HG03095 (cell line): ENCODE measurements at regions not wholly inside any gene's neighbourhood (a gene's known extent, or its start where the extent isn't known, plus 50 kb on each side); places are given as distances from the start of the nearest gene placed in this dataset.
"Not testable (repeated sequence)": the region's sequence is repeated elsewhere in the genome, so short reads cannot be mapped to it uniquely, and the experiment has no call there.

ENCODE experiments used
- ATAC-seq: cut with Tn5 transposase; IDR thresholded peaks from one replicate; pipeline ENCODE4 v1.9.1; 2021; ENCODE audit warnings: moderate library complexity; ENCODE audit not compliant: unreplicated experiment

DNA sequence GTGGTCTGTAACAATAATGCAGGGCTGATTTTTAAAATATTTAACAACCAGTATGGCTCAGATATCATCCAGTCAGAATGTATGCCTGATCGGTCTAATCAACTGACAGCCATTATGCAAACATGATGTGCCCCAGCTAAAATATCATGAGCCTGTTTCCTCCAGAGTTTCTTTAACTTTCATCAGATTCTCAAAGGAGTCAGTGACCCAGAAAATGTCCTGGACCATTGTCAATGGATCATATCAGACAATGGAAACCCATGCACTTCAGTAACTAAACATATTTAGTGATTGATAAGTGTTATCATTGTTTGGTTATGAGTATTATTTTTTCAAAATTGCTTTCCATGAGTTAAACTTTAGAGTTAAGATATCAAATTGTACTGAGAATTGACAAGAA lies 173.5 kb downstream of the LMBRD1 start:
- ATAC-seq: no peak

DNA sequence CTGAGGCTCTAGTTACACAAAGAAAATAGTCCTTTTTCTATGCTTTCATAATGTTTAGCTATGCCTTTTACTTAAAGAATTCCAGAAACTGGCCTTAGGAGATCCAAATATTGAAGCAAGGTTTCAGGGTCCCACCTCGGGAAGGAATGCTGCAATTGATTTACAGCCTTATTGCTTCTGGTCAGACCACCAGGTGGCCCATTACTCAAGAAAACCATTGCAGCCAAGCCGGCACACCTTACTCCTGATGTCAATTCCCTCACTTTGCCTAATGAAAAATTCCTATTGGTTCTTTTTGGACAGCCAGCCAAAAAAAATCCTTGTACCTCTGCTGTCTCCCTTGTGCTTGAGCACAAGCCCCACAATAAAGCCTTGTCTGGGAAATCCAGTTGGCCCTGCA lies 173.9 kb downstream of the LMBRD1 start:
- no peak for ATAC-seq

DNA sequence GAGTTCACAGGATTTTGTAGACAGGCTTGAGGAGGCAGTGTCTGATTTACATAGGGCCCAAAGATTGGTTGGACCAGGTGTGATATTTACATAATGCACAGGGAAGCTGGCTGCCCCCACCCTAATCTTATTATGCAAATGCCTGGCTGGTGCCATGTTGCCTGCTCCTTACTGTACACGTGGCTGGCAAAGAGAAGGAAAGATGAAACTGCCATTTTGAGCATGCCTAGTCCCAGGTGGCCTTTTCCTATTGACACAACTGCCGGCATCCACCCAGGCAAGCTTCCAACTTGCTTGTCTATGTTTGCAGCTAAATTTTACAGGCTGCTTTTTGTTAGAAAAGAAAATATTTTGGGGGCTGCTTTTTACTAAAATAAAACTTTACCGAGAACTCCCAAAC lies 174.6 kb downstream of the LMBRD1 start:
- no peak for ATAC-seq

DNA sequence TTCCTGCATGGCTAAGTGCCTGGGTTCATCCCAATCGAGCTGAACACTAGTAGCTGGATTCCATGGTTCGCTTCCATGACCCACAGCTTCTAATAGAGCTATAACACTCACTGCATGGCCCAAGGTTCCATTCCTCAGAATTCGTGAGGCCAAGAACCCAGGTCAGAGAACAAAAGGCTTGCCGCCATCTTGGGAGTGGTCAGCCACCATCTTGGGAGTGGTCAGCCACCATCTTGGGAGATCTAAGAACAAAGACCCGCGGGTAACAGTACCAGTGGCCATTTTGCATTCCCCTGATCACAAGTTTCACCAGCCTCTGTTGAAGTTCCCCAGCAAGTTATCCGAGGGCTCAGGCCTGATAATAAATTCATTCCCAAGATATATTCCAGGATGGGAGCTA lies 179.6 kb downstream of the LMBRD1 start:
- ATAC-seq: no peak

DNA sequence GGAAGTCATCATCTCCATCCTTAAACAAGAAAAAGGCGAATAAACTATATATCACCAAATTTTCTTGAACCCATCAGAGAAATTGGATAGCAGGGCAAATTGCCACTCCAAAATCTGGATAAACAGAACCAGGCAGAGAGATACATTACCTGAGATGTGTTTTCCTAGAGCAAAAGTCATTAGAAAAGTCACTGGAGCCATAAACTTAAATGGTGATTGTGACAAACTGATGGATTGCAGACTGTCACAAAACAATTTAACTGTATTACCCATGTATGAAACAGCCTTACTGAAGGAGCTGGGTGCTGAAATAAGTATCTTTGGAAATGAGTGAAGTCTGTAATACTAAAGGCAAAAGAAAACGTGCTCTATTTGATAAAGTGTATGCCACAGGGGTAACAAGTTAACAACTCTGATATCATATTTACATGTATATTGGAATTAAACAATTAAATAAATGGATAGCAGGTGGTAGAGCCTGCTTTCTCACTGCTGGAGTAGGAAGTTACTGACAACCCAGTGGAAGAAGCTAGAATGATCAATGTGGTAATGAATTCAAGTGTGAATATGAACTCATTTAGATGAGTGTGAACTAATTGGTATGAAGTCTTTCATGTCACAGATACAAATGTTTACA lies 186.9 kb downstream of the LMBRD1 start:
- ATAC-seq: no peak

DNA sequence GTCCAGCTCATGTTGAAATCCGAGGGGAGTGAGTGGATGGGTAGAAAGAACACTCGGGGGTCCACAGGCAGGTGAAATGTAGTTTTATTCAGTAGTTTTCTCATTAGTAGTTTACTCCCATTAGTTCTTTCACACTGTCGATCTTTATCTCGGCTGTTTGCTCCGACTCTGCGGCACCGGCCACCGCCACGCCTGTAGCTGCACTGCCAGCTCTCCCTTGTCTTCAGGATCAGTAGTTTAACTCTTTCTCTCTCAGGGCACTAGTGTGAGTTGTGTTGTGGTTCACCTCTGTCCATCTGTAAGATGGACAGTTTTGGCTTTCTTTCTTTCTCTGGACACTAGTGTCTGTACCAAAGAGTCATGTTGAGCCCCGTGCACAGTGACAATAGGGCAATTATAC lies 195.7 kb downstream of the LMBRD1 start:
- no peak for ATAC-seq

DNA sequence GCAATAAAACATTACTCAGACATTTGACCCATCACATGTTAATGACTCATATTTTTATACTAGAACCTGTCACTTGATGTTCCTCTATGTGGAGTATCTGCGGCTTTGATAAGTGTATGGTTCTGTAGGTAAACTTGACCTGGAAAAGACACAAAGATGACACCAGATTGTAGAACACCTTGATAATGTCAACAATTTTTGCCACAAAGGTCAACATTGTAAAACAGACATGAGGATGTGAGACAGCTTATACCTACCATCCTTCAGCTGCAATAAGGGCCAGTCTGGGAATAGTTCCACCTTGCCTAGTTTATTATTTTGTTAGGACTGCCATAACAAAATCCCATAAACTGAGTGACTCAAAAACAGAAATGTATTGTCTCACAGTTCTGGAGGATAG lies 202.4 kb downstream of the LMBRD1 start:
- ATAC-seq: no peak

DNA sequence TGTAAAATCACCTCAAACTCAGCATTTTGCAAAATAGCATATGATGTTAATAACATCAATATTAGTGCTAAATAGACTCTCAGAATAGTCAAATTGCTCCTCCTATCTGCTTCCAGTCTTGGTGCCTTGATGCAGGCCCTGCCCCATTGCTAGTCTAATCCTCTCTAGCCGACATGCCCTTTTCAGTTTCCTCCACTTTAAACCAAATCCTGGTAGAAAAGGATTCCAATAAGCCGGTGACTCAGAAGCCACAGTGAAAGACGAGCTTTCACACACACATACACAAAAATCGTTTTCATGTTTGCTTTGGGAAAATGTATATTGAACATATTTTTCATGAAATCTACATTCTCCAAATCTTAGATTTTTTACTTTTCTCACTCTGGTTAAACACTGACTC lies 203.1 kb downstream of the LMBRD1 start:
- ATAC-seq: no peak

DNA sequence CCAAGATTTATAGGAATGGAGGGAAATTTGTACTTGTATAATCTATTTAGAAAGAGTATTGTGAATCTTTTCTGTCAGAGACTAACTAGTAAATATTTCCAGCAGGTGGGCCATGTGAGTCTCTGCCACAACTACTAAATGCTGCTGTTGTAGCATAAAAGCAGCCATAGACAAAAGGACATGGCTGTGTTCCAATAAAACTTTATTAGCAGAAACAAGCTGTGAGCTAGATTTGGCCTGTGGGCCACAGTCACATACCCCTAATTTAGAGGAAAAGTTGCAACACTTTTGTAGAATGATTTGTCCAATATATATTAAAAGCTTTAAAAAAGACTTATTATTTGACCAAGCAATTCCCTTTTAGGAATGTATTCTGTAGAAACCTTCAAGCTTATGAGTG lies 207.2 kb downstream of the LMBRD1 start:
- no peak for ATAC-seq

DNA sequence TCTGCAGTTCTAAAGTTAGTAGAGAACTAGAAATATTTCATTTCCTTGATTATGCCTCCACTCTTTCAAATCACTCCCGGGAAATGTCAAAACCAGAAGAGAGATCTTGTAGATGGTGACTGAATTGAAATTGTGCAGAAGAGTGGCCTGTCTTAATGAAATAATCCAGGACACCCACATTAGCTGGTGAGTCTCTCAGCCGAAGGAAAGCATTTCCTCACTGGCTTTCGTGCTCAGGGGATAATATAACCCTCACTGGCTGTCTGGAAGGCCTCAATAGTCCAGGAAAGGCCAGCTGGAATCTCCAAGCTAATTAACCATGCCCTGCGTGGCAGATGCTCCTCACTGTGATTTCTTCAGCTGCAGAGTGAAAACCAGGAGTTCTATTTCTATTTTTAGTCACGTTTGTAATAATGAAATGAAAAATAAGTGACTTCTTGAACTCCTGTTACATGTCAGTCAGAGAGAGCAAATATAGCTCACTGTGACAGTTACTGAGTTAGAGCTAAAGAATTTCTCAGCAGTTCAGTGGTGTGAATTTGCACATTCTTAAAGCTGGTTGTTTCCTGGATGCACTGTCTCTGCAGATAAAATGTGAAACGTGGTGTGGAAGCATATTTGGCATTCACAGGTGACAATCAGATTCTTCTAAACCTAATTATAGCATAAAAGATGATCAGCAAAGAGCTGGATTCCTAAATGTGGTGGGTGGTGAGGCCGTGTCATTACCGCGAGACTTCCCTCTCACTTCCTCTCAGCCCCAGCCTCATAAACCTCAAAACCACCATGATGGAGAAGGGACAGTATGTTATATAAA lies 211.7 kb downstream of the LMBRD1 start:
- ATAC-seq: peak; percentile 89

DNA sequence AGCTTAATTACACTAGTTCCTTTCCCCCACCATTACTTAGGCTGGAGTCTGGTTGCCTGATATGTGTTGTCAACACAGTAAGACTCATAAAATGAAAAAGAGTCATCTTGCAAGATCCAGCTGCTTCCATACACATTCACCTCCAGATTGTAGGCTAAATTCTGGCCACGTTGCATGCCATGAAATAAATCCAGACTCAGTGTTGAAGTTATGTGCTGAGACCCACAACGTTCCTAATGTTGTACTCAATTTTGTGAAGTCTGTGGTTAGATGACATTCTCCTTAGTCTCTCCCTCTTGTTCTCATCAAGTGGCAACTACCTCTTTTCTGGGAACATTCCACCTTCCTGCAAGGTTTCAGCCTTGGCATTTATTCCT lies 212.3 kb downstream of the LMBRD1 start:
- no peak for ATAC-seq

DNA sequence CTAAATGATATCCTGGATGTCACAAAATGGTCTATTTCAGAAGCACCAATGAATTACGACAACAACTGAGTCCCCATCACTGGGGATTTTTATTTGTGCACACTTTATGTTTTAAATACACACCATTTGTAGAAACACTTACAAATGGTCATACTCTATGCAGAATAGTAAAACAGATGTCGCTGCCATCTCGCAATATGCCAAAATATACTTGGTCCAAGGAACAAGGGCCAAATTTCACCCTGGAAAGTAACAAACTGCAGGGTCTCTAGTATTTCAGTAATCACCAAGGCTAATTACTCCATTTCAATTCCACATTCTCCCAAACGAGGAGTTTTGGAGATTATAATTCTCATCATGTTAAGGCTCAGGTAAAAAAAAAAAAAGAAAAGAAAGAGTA lies 215.2 kb downstream of the LMBRD1 start:
- ATAC-seq: no peak

DNA sequence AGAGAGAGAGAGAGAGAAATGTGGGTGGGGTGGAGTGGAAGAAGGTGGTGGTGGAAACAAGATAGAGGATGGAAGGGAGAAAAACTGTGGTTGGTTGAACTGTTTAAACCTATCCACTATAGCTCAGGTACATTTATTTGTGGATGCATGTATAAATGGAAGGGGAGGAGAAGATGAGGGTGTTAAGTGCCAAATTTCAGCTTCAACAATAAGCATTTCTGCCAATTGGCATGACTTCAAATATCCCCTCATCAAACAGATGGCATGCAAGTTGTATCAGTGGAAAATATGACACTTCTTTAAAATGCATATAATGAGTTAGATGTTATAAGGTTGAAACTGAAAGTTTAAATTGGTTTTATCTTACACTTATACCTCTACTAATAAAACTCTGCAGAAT lies 216.1 kb downstream of the LMBRD1 start:
- no peak for ATAC-seq

DNA sequence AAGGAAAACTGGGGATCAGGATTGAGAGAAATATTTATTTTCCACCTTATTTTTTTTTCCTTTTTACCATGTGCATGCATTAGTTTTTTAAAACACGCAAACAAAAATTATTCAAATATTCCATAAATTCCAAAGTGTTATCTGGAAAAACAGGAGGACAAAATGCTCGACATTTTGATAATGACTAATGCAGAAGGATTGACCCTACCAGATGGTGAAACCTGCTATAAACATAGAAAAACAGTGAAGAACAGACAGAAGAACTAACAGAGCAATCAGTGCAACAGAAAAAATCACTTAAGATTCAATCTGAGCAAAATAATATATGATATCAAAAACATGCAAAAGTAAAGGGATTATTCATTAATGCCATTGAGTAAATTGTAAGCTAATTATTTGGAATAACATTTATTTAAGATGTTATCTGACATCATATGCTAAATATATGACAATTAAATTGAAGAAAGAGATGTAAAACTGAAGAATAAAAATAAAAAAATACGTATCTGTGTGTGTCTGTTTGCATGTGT lies 218.4 kb downstream of the LMBRD1 start:
- ATAC-seq: no peak

DNA sequence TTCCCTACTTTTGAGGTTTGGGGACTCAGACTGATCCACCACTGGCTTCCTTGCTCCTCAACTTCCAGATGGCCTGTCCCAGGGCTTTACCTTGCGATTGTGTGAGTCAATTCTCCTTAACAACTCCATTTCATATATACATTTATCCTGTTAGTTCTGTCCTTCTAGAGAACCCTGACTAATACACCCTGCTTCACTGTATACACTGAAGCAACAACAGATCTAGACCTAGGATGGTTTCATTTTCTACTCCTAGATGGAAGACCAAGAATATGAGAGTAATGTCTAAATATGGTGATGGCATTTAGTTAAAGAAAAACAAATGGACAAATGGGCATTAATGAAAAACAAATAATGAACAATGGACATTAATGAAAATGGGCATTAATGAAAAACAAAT lies 225.6 kb downstream of the LMBRD1 start:
- ATAC-seq: no peak

DNA sequence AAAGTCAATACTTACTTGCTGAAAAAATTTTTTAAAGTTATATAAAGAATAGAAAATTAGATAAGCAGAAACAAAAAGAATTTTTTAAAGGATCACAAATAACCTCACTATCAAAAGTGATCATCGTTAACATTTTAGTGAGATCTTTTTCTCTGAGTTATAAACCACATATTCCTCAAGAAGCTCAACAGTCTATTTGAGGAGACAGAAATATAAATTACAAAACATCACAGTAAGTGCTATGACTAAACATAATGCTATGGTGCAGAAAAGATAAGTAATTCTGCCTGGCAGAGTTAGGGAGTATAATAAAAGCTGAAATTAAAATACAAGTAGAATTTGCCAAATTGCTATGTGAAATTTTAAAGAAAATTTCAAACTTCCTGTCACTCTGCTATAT lies 226.7 kb downstream of the LMBRD1 start:
- ATAC-seq: no peak

DNA sequence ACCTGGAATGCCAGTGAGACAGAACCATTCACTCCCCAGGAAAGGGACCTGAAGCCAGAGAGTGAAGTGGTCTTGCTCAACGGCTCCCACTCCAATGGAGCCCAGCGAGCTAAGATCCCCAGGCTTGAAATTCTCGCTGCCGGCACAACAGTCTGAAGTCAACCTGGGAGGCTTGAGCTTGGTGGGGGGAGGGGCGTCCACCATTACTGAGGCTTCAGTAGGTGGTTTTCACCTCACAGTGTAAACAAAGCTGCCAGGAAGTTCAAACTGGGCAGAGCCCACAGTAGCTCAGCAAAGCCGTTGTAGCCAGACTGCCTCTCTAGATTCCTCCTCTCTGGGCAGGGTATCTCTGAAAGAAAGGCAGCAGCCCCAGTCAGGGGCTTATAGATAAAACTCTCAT lies 236.2 kb downstream of the LMBRD1 start:
- ATAC-seq: not testable (repeated sequence)

DNA sequence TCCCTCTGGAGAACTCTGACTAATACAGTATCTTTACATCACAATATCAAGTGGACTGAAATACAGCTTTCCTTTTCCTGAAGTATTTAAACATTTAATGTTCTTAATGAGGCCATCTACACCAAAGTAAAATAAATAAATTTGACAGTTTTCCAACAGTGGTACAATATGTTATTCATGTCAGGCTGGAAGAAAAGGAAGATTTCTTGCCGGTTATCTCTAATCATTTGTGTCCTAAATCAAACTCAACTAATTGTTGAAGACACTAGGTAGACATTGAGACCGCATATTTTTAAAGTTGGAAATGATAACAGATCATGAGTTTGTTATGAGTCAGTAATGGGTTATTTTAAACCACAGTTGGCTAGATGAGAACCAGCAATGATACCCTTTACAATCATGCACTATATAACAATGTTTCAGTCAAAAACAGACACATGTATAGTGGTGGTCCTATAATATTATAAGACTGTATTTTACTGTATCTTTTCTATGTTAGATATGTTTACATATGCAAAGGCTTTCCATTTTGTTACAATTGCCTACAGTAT lies 241.6 kb downstream of the LMBRD1 start:
- ATAC-seq: no peak

DNA sequence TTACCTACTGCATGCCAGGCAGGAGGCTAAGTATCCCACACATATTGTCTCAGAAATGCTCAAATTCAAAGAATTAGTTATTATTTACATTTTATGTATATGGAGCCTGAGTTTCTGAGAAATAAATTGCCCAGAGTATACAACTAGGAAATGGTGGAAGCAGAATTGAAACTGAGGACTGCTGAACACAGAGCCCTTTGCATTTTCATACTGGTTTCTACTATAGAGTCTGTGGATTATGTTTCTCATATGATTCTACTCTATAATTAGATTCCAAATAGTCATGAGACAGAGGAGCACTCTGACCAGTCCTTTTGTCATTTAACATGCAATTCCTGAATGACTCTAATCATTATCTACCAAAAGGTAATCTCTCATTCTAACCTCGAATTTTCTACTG lies 254.3 kb downstream of the LMBRD1 start:
- peak; percentile 78 for ATAC-seq

DNA sequence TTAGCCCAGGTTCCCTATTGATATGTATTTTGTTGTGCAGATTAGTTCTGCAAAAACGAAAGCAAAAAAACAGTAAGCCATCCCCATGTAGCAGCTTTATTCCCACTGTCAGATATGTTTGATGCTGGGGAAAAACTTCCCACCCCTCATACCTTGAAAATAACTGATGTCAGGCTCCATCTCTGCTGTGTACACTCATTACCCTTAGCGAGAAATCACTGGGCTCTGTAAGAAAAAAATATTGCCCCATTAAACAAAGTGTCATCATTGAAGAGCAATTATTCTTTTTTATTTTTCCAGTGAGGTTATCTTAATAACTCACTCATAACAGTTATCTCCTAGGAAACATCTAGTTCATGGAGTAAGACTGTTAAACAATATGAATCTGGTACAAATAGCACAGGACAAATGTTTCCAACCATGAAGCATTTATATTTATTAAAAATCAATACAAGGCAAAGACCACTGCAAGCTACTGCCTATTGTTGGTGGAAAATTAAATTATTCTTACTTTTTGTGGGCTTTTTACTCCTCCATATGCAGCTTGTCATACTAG lies 268.8 kb downstream of the LMBRD1 start:
- no peak for ATAC-seq

DNA sequence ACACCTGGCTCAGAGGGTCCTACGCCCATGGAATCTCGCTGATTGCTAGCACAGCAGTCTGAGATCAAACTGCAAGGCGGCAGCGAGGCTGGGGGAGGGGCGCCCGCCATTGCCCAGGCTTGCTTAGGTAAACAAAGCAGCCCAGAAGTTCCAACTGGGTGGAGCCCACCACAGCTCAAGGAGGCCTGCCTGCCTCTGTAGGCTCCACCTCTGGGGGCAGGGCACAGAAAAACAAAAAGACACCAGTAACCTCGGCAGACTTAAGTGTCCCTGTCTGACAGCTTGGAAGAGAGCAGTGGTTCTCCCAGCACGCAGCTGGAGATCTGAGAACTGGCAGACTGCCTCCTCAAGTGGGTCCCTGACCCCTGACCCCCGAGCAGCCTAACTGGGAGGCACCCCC lies 281.3 kb downstream of the LMBRD1 start:
- ATAC-seq: not testable (repeated sequence)

DNA sequence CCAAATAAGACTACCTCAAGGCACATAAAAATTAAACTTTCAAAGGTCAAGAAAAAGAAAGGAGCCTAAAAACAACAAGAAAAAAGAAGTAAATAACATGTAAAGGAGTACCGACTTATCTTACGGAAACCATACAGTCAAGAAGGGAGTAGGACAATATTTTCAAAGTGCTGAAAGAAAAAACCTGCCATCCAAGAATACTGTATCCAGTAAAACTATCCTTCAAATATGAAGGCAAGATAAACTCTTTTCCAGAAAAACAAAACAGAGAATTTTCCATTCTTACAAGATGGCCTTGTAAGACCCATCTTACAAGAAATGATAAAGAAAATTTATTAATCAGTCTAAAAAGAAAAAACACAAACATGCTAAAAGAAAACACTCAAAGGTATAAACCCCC lies 302.2 kb downstream of the LMBRD1 start:
- ATAC-seq: no peak
